Right lobe of liver (tissue), 6 donors: ENCODE measurements at regions not wholly inside any gene's neighbourhood (a gene's known extent, or its start where the extent isn't known, plus 50 kb on each side); places are given as distances from the start of the nearest gene placed in this dataset.
"Not testable (repeated sequence)": the region's sequence is repeated elsewhere in the genome, so short reads cannot be mapped to it uniquely, and the experiment has no call there.

Source experiments
- ATAC-seq, 4 donors: fragments of 200-7000 bp; cut with Tn5 transposase; one replicate each; pipeline ENCODE4 v1.9.1; 2020; ENCODE audit warnings: mild to moderate bottlenecking in 4 of 4, moderate library complexity in 4 of 4
- DNase-seq, 3 donors: peaks; one replicate each; pipeline ENCODE4 v3.0.0-alpha.2; 2020
- H3K27ac ChIP-seq, 3 donors: fragments of 200-600 bp; one replicate each; pipeline ENCODE4 v1.8.0; 2022
- H3K27me3 ChIP-seq, 2 donors: fragments of 200-600 bp; one replicate each; pipeline ENCODE4 v1.8.0; 2022
- H3K36me3 ChIP-seq, 4 donors: fragments of 200-600 bp; sonication (generic) in 1 of 4; one replicate each; pipeline versions ENCODE4 v1.5.1 to v1.8.0; 2017 to 2022; ENCODE audit warnings: control low read depth in 1 of 4
- H3K4me1 ChIP-seq, 4 donors: fragments of 200-600 bp; sonication (generic) in 1 of 4; one replicate each; pipeline versions ENCODE4 v1.5.1 to v1.8.0; 2017 to 2022; ENCODE audit warnings: control low read depth in 1 of 4
- H3K4me3 ChIP-seq, 3 donors: fragments of 200-600 bp; one replicate each; pipeline ENCODE4 v1.8.0; 2022
- H3K9me3 ChIP-seq, 4 donors: fragments of 200-600 bp; sonication (generic) in 1 of 4; one replicate each; pipeline versions ENCODE4 v1.5.1 to v1.8.0; 2017 to 2022; ENCODE audit warnings: control low read depth in 1 of 4
- CTCF ChIP-seq, 4 donors: fragments of 200-600 bp in 3 of 4; fragments of 450-650 bp in 1 of 4; IDR thresholded peaks; one replicate each; pipeline versions ENCODE4 v1.5.1 to v1.8.0; 2016 to 2022; ENCODE audit warnings: antibody characterized with exemption in 4 of 4, mild to moderate bottlenecking in 2 of 4
- POLR2A ChIP-seq: fragments of 450-650 bp; IDR thresholded peaks from one replicate; pipeline ENCODE4 v1.6.1; 2017; ENCODE audit warnings: antibody characterized with exemption, mild to moderate bottlenecking
- WGBS: methylation state at CpG from one replicate; pipeline ENCODE4 v1.1.6; 2018; ENCODE audit warnings: low coverage, low lambda C conversion rate; ENCODE audit not compliant: insufficient coverage; ENCODE audit errors: missing lambda C conversion rate; 5-methylcytosine and 5-hydroxymethylcytosine counted together
- intact Hi-C, 2 donors: fragments of 100-400 bp; cut with DNase I; formaldehyde crosslinking; loops; one replicate each; pipeline versions ENCODE4 v1.11.2 to v1.14.1; 2022
- donor health status: DM: no; HTN: yes; CAD: no.
- donor health status: DM: no; HTN: no; CAD: no.
- donor health status: DM: no; HTN: no; CAD: no.
- donor health status: DM: no; HTN: yes; CAD: no.
- donor health status: DM: no; HTN: yes; CAD: no.

DNA sequence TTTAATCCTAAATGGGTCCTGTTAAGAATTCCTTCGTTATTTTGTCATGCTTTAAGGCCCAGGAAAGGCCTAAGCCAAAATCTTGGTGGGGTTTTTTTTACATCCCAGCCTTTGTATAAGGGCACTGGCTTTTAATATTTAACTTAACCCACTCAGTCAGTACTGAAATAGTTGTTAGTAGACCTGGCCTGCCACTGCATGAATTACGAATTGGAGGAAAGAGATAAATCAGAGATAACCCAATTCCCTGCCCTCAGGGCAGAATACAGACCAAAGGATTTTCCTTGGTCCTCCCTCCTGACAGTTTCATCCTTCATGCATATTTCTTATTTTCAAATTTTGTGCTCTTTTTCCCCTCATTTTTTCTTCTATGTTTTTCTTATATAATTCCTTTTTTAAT is 193.0 kb downstream of the FASLG start:
- Histone ChIP-seq H3K9me3 (no peaks in the 10 kb centered on the region), H3K27me3 (no peaks in the 10 kb centered on the region), H3K36me3 (no peaks in the 10 kb centered on the region), H3K4me3 (no peak overlapping the region), H3K27ac (no peak overlapping the region), H3K4me1 (no peaks in the 10 kb centered on the region)
- intact Hi-C loops: no loop called here
- TF ChIP-seq POLR2A (no peak), CTCF (IDR thresholded peaks at IDR 0.05) (no peak)
- WGBS: 33% methylated on average over 2 of the region's 2 CpGs
- ATAC-seq: no peak
- DNase-seq: no peak

- H3K27me3 ChIP-seq, H3K4me1 ChIP-seq, DNase-seq, ATAC-seq, H3K9me3 ChIP-seq, H3K36me3 ChIP-seq, H3K27ac ChIP-seq, H3K4me3 ChIP-seq, intact Hi-C loops: not testable (repeated sequence)
- WGBS: 87% methylated on average over 4 of the region's 9 CpGs
Observed at GRCh38 chr1:172855983-172856382, 194.8 kb downstream of the TNFSF18 start.

- Histone ChIP-seq H3K9me3 (no peaks in the 10 kb centered on the region), H3K36me3 (no peaks in the 10 kb centered on the region), H3K27ac (no peak overlapping the region), H3K27me3 (no peaks in the 10 kb centered on the region), H3K4me3 (no peak overlapping the region), H3K4me1 (no peaks in the 10 kb centered on the region)
- intact Hi-C loops: no loop called here
- DNase-seq (no peak), ATAC-seq (no peak)
- TF ChIP-seq CTCF (IDR thresholded peaks at IDR 0.05) (no peak), POLR2A (no peak)
- 78% methylated on average over 2 of the region's 2 CpGs for WGBS
Observed at GRCh38 chr1:172863031-172863430, 187.7 kb downstream of the TNFSF18 start.

GRCh38 chr1:172867216-172867818 is 183.4 kb downstream of the TNFSF18 start:
- TF ChIP-seq POLR2A (no peak), CTCF (IDR thresholded peaks at IDR 0.05) (no peak)
- Histone ChIP-seq H3K9me3 (no peaks in the 10 kb centered on the region), H3K4me1 (no peaks in the 10 kb centered on the region), H3K27ac (no peak overlapping the region), H3K27me3 (no peaks in the 10 kb centered on the region), H3K36me3 (no peaks in the 10 kb centered on the region), H3K4me3 (no peak overlapping the region)
- no peak for DNase-seq
- no peak for ATAC-seq
- 77% methylated on average over 2 of the region's 2 CpGs for WGBS
- intact Hi-C loops: no loop called here

- Histone ChIP-seq H3K27me3 (no peaks in the 10 kb centered on the region), H3K4me3 (no peak overlapping the region), H3K36me3 (no peaks in the 10 kb centered on the region), H3K4me1 (no peaks in the 10 kb centered on the region), H3K27ac (no peak overlapping the region), H3K9me3 (no peaks in the 10 kb centered on the region)
- DNase-seq: no peak
- no peak for ATAC-seq
- TF ChIP-seq CTCF (IDR thresholded peaks at IDR 0.05) (no peak), POLR2A (no peak)
- intact Hi-C loops: no loop called here
Observed at GRCh38 chr1:172870901-172871606, 179.7 kb downstream of the TNFSF18 start.
